H9 (cell line): ENCODE measurements at regions not wholly inside any gene's neighbourhood (a gene's known extent, or its start where the extent isn't known, plus 50 kb on each side); places are given as distances from the start of the nearest gene placed in this dataset.

ENCODE experiments used
- DNase-seq: peaks from one replicate; pipeline ENCODE4 v3.0.0-alpha.2; 2017
- H2AFZ ChIP-seq: one replicate; pipeline ENCODE4 v1.6.1; 2013; ENCODE audit warnings: mild to moderate bottlenecking, low read length, control low read depth, moderate library complexity
- H2AK5ac ChIP-seq: 2 replicates; pipeline ENCODE4 v1.6.1; 2013; ENCODE audit warnings: low read length, control low read depth, mixed read lengths; ENCODE audit not compliant: insufficient read length
- H2BK120ac ChIP-seq: one replicate; pipeline ENCODE4 v1.6.1; 2013; ENCODE audit warnings: low read depth, mild to moderate bottlenecking, low read length, control low read depth, inconsistent platforms; ENCODE audit not compliant: poor library complexity, severe bottlenecking
- H2BK12ac ChIP-seq: 2 replicates; pipeline ENCODE4 v1.6.1; 2013; ENCODE audit warnings: low read length, control low read depth, mixed read lengths, low read depth; ENCODE audit not compliant: insufficient read length
- H2BK15ac ChIP-seq: 2 replicates; pipeline ENCODE4 v1.6.1; 2013; ENCODE audit warnings: low read depth, low read length, control low read depth
- H2BK20ac ChIP-seq: one replicate; pipeline ENCODE4 v1.6.1; 2013; ENCODE audit warnings: low read depth, mild to moderate bottlenecking, low read length, control low read depth, inconsistent platforms; ENCODE audit not compliant: poor library complexity, severe bottlenecking
- H2BK5ac ChIP-seq: 2 replicates; pipeline ENCODE4 v1.6.1; 2013; ENCODE audit warnings: low read length, control low read depth, mixed read lengths; ENCODE audit not compliant: insufficient read length
- H3K14ac ChIP-seq: 2 replicates; pipeline ENCODE4 v1.6.1; 2013; ENCODE audit warnings: low read length, control low read depth; ENCODE audit not compliant: insufficient read depth
- H3K18ac ChIP-seq: 2 replicates; pipeline ENCODE4 v1.6.1; 2013; ENCODE audit warnings: low read depth, mild to moderate bottlenecking, mixed read lengths, low read length, control low read depth; ENCODE audit not compliant: insufficient read length
- H3K23ac ChIP-seq: 2 replicates; pipeline ENCODE4 v1.6.1; 2013; ENCODE audit warnings: low read length, control low read depth, mixed read lengths, low read depth; ENCODE audit not compliant: insufficient read length
- H3K23me2 ChIP-seq: 2 replicates; pipeline ENCODE4 v1.6.1; 2013; ENCODE audit warnings: low read depth, mild to moderate bottlenecking, mixed read lengths, low read length, control low read depth; ENCODE audit not compliant: insufficient read length, poor library complexity, severe bottlenecking
- H3K27ac ChIP-seq: 2 replicates; pipeline ENCODE4 v1.5.1; 2013; ENCODE audit warnings: low read length, control low read depth, mixed read lengths, low read depth; ENCODE audit not compliant: insufficient read length
- H3K27me3 ChIP-seq: 2 replicates; pipeline ENCODE4 v1.6.1; 2013; ENCODE audit warnings: low read length, control low read depth, inconsistent platforms; ENCODE audit not compliant: insufficient read depth
- H3K4ac ChIP-seq: 2 replicates; pipeline ENCODE4 v1.6.1; 2013; ENCODE audit warnings: low read depth, mild to moderate bottlenecking, control low read depth, inconsistent platforms, low read length, moderate library complexity
- H3K4me1 ChIP-seq: 2 replicates; pipeline ENCODE4 v1.6.1; 2013; ENCODE audit warnings: low read length, control low read depth, inconsistent platforms; ENCODE audit not compliant: insufficient read depth
- H3K4me2 ChIP-seq: 2 replicates; pipeline ENCODE4 v1.6.1; 2013; ENCODE audit warnings: low read length, control low read depth, mixed read lengths; ENCODE audit not compliant: insufficient read length, insufficient read depth
- H3K56ac ChIP-seq: 2 replicates; pipeline ENCODE4 v1.6.1; 2013; ENCODE audit warnings: low read depth, mild to moderate bottlenecking, mixed read lengths, low read length, control low read depth; ENCODE audit not compliant: insufficient read length
- H3K79me1 ChIP-seq: 2 replicates; pipeline ENCODE4 v1.6.1; 2013; ENCODE audit warnings: low read depth, mild to moderate bottlenecking, moderate library complexity, low read length, control low read depth, inconsistent platforms; ENCODE audit not compliant: insufficient read depth, poor library complexity, severe bottlenecking
- H3K79me2 ChIP-seq: 2 replicates; pipeline ENCODE4 v1.6.1; 2013; ENCODE audit warnings: low read length, control low read depth, inconsistent platforms; ENCODE audit not compliant: insufficient read depth
- H3K9ac ChIP-seq: 2 replicates; pipeline ENCODE4 v1.6.1; 2013; ENCODE audit warnings: low read length, control low read depth, mixed read lengths; ENCODE audit not compliant: insufficient read length; ENCODE audit errors: extremely low read depth
- H3K9me3 ChIP-seq: one replicate; pipeline ENCODE4 v1.6.1; 2013; ENCODE audit warnings: low read depth, low read length, inconsistent platforms; ENCODE audit not compliant: control insufficient read depth
- H3T11ph ChIP-seq: one replicate; pipeline ENCODE4 v1.6.1; 2013; ENCODE audit warnings: mild to moderate bottlenecking, low read length, control low read depth, inconsistent platforms
- H4K20me1 ChIP-seq: one replicate; pipeline ENCODE4 v1.6.1; 2013; ENCODE audit not compliant: control insufficient read depth, insufficient read length, insufficient read depth
- H4K5ac ChIP-seq: 2 replicates; pipeline ENCODE4 v1.6.1; 2013; ENCODE audit warnings: low read depth, mild to moderate bottlenecking, mixed read lengths, low read length, control low read depth; ENCODE audit not compliant: insufficient read length
- H4K8ac ChIP-seq: replicated peaks from 2 replicates; pipeline ENCODE4 v1.6.1; 2013; ENCODE audit warnings: low read length, control low read depth, mixed read lengths, low read depth; ENCODE audit not compliant: insufficient read length
- H4K91ac ChIP-seq: 2 replicates; pipeline ENCODE4 v1.6.1; 2013; ENCODE audit warnings: low read depth, mild to moderate bottlenecking, moderate library complexity, mixed read lengths, low read length, control low read depth; ENCODE audit not compliant: insufficient read length
- H3K27ac Mint-ChIP-seq, 3 experiments: 2 replicates in 2 of 3; 3 replicates in 1 of 3; pipeline ENCODE4 v1.8.0; 2020 to 2021; ENCODE audit warnings: mixed read lengths in 3 of 3, mild to moderate bottlenecking in 1 of 3, moderate library complexity in 1 of 3
- H3K27me3 Mint-ChIP-seq: 2 replicates; pipeline ENCODE4 v1.8.0; 2021; ENCODE audit warnings: low read depth, mild to moderate bottlenecking, moderate library complexity, mixed read lengths
- H3K36me3 Mint-ChIP-seq, 3 experiments: 2 replicates in 2 of 3; 3 replicates in 1 of 3; pipeline ENCODE4 v1.8.0; 2020 to 2021; ENCODE audit warnings: low read depth in 3 of 3, mixed read lengths in 3 of 3; ENCODE audit not compliant: insufficient read depth in 1 of 3
- H3K4me1 Mint-ChIP-seq, 2 experiments: 2 replicates each; pipeline ENCODE4 v1.8.0; 2020; ENCODE audit warnings: mixed read lengths in 2 of 2
- H3K4me3 Mint-ChIP-seq, 2 experiments: 2 replicates in 1 of 2; 3 replicates in 1 of 2; pipeline ENCODE4 v1.8.0; 2020 to 2021; ENCODE audit warnings: mild to moderate bottlenecking in 2 of 2, mixed read lengths in 2 of 2, moderate library complexity in 1 of 2
- H3K9me3 Mint-ChIP-seq, 2 experiments: 2 replicates in 1 of 2; 3 replicates in 1 of 2; pipeline ENCODE4 v1.8.0; 2020; ENCODE audit warnings: mild to moderate bottlenecking in 2 of 2, mixed read lengths in 2 of 2, moderate library complexity in 1 of 2
- WGBS: extraction: QIAGEN DNeasy Blood & Tissue Kit; methylation state at CpG from one replicate; pipeline ENCODE4 v1.1.7; 2013; ENCODE audit warnings: missing lambda C conversion rate, low lambda C conversion rate, mixed read lengths; ENCODE audit not compliant: insufficient read length; ENCODE audit errors: extremely low coverage; 5-methylcytosine and 5-hydroxymethylcytosine counted together
- TF ChIP-seq, protein P1 (sequence below): fragments of 200-600 bp; sonication (generic); conservative IDR thresholded peaks from 3 replicates; pipeline ENCODE4 v1.8.0; 2021; ENCODE audit warnings: antibody characterized with exemption, mild to moderate bottlenecking

- Histone ChIP-seq H2BK5ac (no peak overlapping the region), H2BK15ac (no peak overlapping the region), H2AFZ (no peak overlapping the region), H3K14ac (no peak overlapping the region), H2AK5ac (no peak overlapping the region), H3T11ph (no peak overlapping the region), H3K9ac (no peak overlapping the region), H3K79me1 (no peaks in the 10 kb centered on the region), H3K9me3 (no peaks in the 10 kb centered on the region), H2BK12ac (no peak overlapping the region), H3K18ac (no peak overlapping the region), H4K8ac (no peak overlapping the region), H4K91ac (no peak overlapping the region), H3K4ac (no peak overlapping the region), H3K79me2 (no peaks in the 10 kb centered on the region), H2BK120ac (no peak overlapping the region), H4K20me1 (no peaks in the 10 kb centered on the region), H3K4me2 (no peak overlapping the region), H2BK20ac (no peak overlapping the region), H3K23me2 (no peaks in the 10 kb centered on the region), H3K27me3 (no peaks in the 10 kb centered on the region; the same call in 1 of the 2 replicates), H3K4me1 (no peaks in the 10 kb centered on the region; the same call in 1 of the 2 replicates), H3K56ac (no peak overlapping the region), H3K23ac (no peak overlapping the region), H3K27ac (no peak overlapping the region), H4K5ac (no peak overlapping the region)
- no peak overlapping the region; a peak in 1 of 7 replicates for H3K27ac Mint-ChIP-seq
- H3K36me3 Mint-ChIP-seq, result no peaks in the 10 kb centered on the region
- no peak overlapping the region for H3K4me3 Mint-ChIP-seq
- TF ChIP-seq, protein P1, sequence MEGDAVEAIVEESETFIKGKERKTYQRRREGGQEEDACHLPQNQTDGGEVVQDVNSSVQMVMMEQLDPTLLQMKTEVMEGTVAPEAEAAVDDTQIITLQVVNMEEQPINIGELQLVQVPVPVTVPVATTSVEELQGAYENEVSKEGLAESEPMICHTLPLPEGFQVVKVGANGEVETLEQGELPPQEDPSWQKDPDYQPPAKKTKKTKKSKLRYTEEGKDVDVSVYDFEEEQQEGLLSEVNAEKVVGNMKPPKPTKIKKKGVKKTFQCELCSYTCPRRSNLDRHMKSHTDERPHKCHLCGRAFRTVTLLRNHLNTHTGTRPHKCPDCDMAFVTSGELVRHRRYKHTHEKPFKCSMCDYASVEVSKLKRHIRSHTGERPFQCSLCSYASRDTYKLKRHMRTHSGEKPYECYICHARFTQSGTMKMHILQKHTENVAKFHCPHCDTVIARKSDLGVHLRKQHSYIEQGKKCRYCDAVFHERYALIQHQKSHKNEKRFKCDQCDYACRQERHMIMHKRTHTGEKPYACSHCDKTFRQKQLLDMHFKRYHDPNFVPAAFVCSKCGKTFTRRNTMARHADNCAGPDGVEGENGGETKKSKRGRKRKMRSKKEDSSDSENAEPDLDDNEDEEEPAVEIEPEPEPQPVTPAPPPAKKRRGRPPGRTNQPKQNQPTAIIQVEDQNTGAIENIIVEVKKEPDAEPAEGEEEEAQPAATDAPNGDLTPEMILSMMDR, result no peak
- DNase-seq, result no peak
- H3K27me3 Mint-ChIP-seq, result peaks cover 2% of the 10 kb centered on the region; the same call in 1 of the 2 replicates
- no peaks in the 10 kb centered on the region for H3K9me3 Mint-ChIP-seq
- WGBS, result no CpG with 5 or more reads among the region's 9 CpGs
- peaks cover 13 to 24% of the 10 kb centered on the region in 2 experiments for H3K4me1 Mint-ChIP-seq
These were observed 198.7 kb upstream of the MEIS1 start for GRCh38 chr2:66236067-66236685.
